ELF-1 (cell line): ENCODE measurements at regions not wholly inside any gene's neighbourhood (a gene's known extent, or its start where the extent isn't known, plus 50 kb on each side); places are given as distances from the start of the nearest gene placed in this dataset.
"Not testable (repeated sequence)": the region's sequence is repeated elsewhere in the genome, so short reads cannot be mapped to it uniquely, and the experiment has no call there.

Experiments
- DNase-seq: peaks from one replicate; pipeline ENCODE4 v3.0.0-alpha.2; 2016; ENCODE audit warnings: low read depth, low spot score

DNA sequence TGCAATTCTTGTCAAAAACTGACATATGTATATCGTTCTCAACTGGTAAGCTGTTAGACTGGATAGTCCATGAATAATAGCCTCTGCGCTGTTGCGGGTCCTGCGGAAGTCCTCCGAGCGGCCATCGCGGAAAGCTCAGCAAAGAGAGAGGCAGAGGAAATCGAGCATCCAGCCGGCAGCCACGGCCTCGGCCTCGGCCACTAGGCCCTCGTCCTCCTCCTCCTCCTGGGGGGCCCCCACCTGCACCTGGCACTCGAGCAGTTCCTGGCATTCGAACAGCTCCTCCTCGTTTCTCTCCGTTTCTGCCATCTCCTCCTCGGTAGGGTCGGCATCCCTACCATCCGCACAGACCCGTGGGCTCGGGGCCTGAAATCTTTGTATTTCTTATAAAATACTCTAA is 111.2 kb upstream of the CYLC1 start:
- DNase-seq: not testable (repeated sequence)

DNA sequence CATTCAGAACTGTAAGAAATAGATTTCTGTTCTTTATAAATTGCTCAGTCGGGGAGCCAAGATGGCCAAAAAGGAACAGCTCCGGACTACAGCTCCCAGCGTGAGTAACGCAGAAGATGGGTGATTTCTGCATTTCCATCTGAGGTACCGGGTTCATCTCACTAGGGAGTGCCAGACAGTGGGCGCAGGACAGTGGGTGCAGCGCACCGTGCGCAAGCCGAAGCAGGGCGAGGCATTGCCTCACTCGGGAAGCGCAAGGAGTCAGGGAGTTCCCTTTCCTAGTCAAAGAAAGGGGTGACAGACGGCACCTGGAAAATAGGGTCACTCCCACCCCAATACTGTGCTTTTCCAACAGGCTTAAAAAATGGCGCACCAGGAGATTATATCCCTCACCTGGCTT is 110.5 kb upstream of the CYLC1 start:
- not testable (repeated sequence) for DNase-seq

DNA sequence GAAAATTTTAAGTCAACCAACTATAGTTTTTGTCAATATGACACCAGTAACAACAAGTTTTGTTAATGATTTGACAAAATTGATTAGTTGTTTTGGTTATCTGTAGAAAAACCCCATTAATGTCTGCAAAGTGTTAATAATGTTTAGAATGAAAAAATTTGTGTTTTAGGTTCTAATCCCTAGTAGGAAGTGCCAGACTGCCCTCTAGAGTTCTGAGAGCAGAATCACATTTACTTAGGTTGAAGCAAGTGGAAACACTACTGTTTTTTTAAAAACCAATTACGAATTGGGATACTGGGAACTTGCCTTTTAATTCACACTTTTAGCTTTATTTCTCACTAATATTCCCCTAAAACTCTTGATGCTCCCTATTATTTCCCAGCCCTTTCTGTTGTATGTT is 101.1 kb upstream of the CYLC1 start:
- no peak for DNase-seq

DNA sequence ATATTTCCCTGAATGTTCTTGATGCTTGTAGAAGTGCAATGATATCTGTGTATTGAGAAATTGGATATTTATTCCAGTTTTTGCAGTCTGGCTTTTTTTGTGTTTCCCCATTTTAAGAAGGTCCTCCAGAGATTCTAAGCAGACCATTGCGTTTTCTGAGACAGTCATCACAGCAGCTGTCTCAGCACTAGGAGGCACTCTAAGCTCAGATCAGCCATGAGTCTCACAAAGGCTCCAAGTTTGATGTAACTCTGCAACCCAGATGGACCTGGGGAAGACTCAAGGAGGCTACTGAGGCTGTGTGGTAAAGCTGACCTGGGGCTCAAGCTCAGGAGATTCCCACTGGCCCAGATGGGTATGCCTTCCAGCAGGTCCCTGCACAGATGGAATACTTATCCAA is 89.3 kb upstream of the CYLC1 start:
- peak; percentile 3 for DNase-seq
